HCT116 (cell line): ENCODE measurements at regions not wholly inside any gene's neighbourhood (a gene's known extent, or its start where the extent isn't known, plus 50 kb on each side); places are given as distances from the start of the nearest gene placed in this dataset.
"Not testable (repeated sequence)": the region's sequence is repeated elsewhere in the genome, so short reads cannot be mapped to it uniquely, and the experiment has no call there.

Experiments
- ATAC-seq: fragments of 200-7000 bp; cut with Tn5 transposase; 2 replicates; pipeline ENCODE4 v1.9.1; 2020; ENCODE audit warnings: mild to moderate bottlenecking, moderate library complexity
- BruUV-seq: library from RNA; stranded (reverse); fragments of 400-500 nt; replicated peaks from 2 replicates; lab custom pipeline; 2021; lab: Mats Ljungman, UMichigan
- CTCF ChIA-PET: fragments of 300-600 bp; sonication (Branson Sonifier 250); formaldehyde crosslinking; loops from one replicate; lab custom pipeline; 2021; ENCODE audit warnings: antibody characterized with exemption; lab: Charles Lee
- POLR2A ChIA-PET: fragments of 300-600, 350-600 bp; sonication (Branson Sonifier 250); formaldehyde crosslinking; loops from one replicate; lab custom pipeline; 2021; ENCODE audit warnings: antibody characterized with exemption; lab: Charles Lee
- RAD21 ChIA-PET, 2 experiments: fragments of 300-600 bp; sonication (Branson Sonifier 250); formaldehyde crosslinking; loops; one replicate each; lab custom pipeline; 2023; ENCODE audit warnings: low total read pairs in 2 of 2; ENCODE audit not compliant: uncharacterized antibody in 2 of 2, unreplicated experiment in 2 of 2, low non-redundant PET in 1 of 2; lab: Charles Lee
- DNase-seq: peaks from one replicate; pipeline ENCODE4 v3.0.0-alpha.2; 2010; ENCODE audit warnings: low read depth, low spot score
- H2AFZ ChIP-seq: fragments of 200-600 bp; shearing (Covaris generic), sonication (generic); 2 replicates; pipeline ENCODE4 v1.6.1; 2017; ENCODE audit warnings: low read depth, mixed run types, mixed read lengths, antibody characterized with exemption, low read length; ENCODE audit not compliant: poor library complexity, severe bottlenecking
- H3K27ac ChIP-seq: 2 replicates; pipeline ENCODE4 v1.5.1; 2012; ENCODE audit warnings: low read depth, low read length
- H3K27me3 ChIP-seq: fragments of 200-600 bp; sonication (generic); 2 replicates; pipeline ENCODE4 v1.6.1; 2016; ENCODE audit warnings: mixed run types, low read length, mixed read lengths; ENCODE audit not compliant: insufficient read depth
- H3K36me3 ChIP-seq, 2 experiments: fragments of 200-500 bp in 1 of 2; fragments of 200-600 bp in 1 of 2; sonication (Bioruptor generic) in 1 of 2; sonication (generic) in 1 of 2; 2 replicates each; pipeline versions ENCODE4 v1.5.1 to v1.6.1; 2014 to 2016; ENCODE audit warnings: low read length in 2 of 2, inconsistent platforms in 1 of 2, mixed read lengths in 1 of 2, mixed run types in 1 of 2; ENCODE audit not compliant: insufficient read depth in 2 of 2, control insufficient read depth in 1 of 2
- H3K4me1 ChIP-seq, 2 experiments: fragments of 200-600 bp in 1 of 2; sonication (generic) in 1 of 2; 2 replicates each; pipeline versions ENCODE4 v1.5.1 to v1.6.1; 2012 to 2017; ENCODE audit warnings: low read length in 2 of 2, inconsistent platforms in 1 of 2, mild to moderate bottlenecking in 1 of 2, mixed read lengths in 1 of 2, mixed run types in 1 of 2, moderate library complexity in 1 of 2; ENCODE audit not compliant: insufficient read depth in 2 of 2, control insufficient read depth in 1 of 2
- H3K4me2 ChIP-seq: fragments of 200-600 bp; sonication (generic); 2 replicates; pipeline ENCODE4 v1.6.1; 2017; ENCODE audit warnings: mixed run types, low read length, mixed read lengths
- H3K4me3 ChIP-seq, 2 experiments: fragments of 200-600 bp in 1 of 2; sonication (generic) in 1 of 2; replicated peaks in 1 of 2; 2 replicates each; pipeline ENCODE4 v1.5.1; 2011 to 2016; ENCODE audit warnings: low read length in 2 of 2, control low read depth in 1 of 2, low read depth in 1 of 2, mild to moderate bottlenecking in 1 of 2, mixed read lengths in 1 of 2, mixed run types in 1 of 2
- H3K79me2 ChIP-seq: fragments of 200-600 bp; sonication (generic); 2 replicates; pipeline ENCODE4 v1.6.1; 2017; ENCODE audit warnings: mild to moderate bottlenecking, mixed run types, low read length, moderate library complexity, mixed read lengths; ENCODE audit not compliant: insufficient read depth
- H3K9ac ChIP-seq: fragments of 200-600 bp; sonication (generic); 2 replicates; pipeline ENCODE4 v1.6.1; 2016; ENCODE audit warnings: low read length, mixed read lengths
- H3K9me2 ChIP-seq: fragments of 200-600 bp; sonication (generic), shearing (Covaris generic); 2 replicates; pipeline ENCODE4 v1.6.1; 2017; ENCODE audit warnings: mixed run types, mild to moderate bottlenecking, moderate library complexity; ENCODE audit not compliant: insufficient read depth
- H3K9me3 ChIP-seq, 2 experiments: fragments of 200-500 bp in 1 of 2; fragments of 200-600 bp in 1 of 2; sonication (Bioruptor generic) in 1 of 2; sonication (generic) in 1 of 2; 2 replicates each; pipeline ENCODE4 v1.6.1; 2014 to 2017; ENCODE audit warnings: low read length in 2 of 2, mixed read lengths in 2 of 2, inconsistent platforms in 1 of 2, low read depth in 1 of 2, mild to moderate bottlenecking in 1 of 2, mixed run types in 1 of 2, moderate library complexity in 1 of 2; ENCODE audit not compliant: control insufficient read depth in 1 of 2, insufficient read depth in 1 of 2
- H4K20me1 ChIP-seq: fragments of 200-600 bp; sonication (generic), shearing (Covaris generic); 2 replicates; pipeline ENCODE4 v1.6.1; 2017; ENCODE audit warnings: mixed run types, mild to moderate bottlenecking, moderate library complexity; ENCODE audit not compliant: insufficient read depth
- ATF3 ChIP-seq: IDR thresholded peaks from 2 replicates; pipeline ENCODE4 v1.6.1; 2012
- CBX3 ChIP-seq: IDR thresholded peaks from 2 replicates; pipeline ENCODE4 v1.6.1; 2012; ENCODE audit warnings: low read depth
- CEBPB ChIP-seq: IDR thresholded peaks from 2 replicates; pipeline ENCODE4 v1.6.1; 2012; ENCODE audit warnings: low read depth
- EZH2 ChIP-seq: fragments of 200-600 bp; sonication (generic); IDR thresholded peaks from 2 replicates; pipeline ENCODE4 v1.6.1; 2017; ENCODE audit warnings: antibody characterized with exemption, mixed run types
- EZH2phosphoT487 ChIP-seq: fragments of 200-600 bp; IDR thresholded peaks from 2 replicates; pipeline ENCODE4 v1.6.1; 2018; ENCODE audit warnings: antibody characterized with exemption, borderline replicate concordance
- FOSL1 ChIP-seq: IDR thresholded peaks from 2 replicates; pipeline ENCODE4 v1.6.1; 2012; ENCODE audit warnings: low read depth
- POLR2A ChIP-seq: IDR thresholded peaks from 2 replicates; pipeline ENCODE4 v1.7.0; 2011; ENCODE audit warnings: borderline replicate concordance; ENCODE audit not compliant: insufficient read depth, insufficient read length; ENCODE audit errors: extremely low read depth
- RAD21 ChIP-seq: IDR thresholded peaks from 2 replicates; pipeline ENCODE4 v1.6.1; 2012; ENCODE audit warnings: low read depth, mild to moderate bottlenecking
- REST ChIP-seq: IDR thresholded peaks from 2 replicates; pipeline ENCODE4 v1.6.1; 2012; ENCODE audit warnings: low read depth
- SP1 ChIP-seq: IDR thresholded peaks from 2 replicates; pipeline ENCODE4 v1.6.1; 2012; ENCODE audit warnings: low read depth
- SRF ChIP-seq: IDR thresholded peaks from 2 replicates; pipeline ENCODE4 v1.6.1; 2012; ENCODE audit warnings: low read depth
- TCF7L2 ChIP-seq: IDR thresholded peaks from 2 replicates; pipeline ENCODE4 v1.7.0; 2011; ENCODE audit warnings: borderline replicate concordance, inconsistent platforms; ENCODE audit not compliant: insufficient read depth, insufficient read length; ENCODE audit errors: extremely low read depth
- YY1 ChIP-seq: IDR thresholded peaks from 2 replicates; pipeline ENCODE4 v1.6.1; 2011; ENCODE audit warnings: low read length, low read depth, moderate library complexity, mild to moderate bottlenecking; ENCODE audit not compliant: insufficient replicate concordance; ENCODE audit errors: extremely low read depth
- ZBTB33 ChIP-seq: IDR thresholded peaks from 2 replicates; pipeline ENCODE4 v1.6.1; 2011; ENCODE audit warnings: mild to moderate bottlenecking, low read length, moderate library complexity; ENCODE audit not compliant: insufficient replicate concordance; ENCODE audit errors: extremely low read depth
- ZFX ChIP-seq: fragments of 450-650 bp; IDR thresholded peaks from 2 replicates; pipeline ENCODE4 v1.6.1; 2017
- intact Hi-C: fragments of 100-400 bp; cut with micrococcal nuclease; formaldehyde crosslinking; loops from 2 replicates; pipeline ENCODE4 v1.10.0; 2022

DNA sequence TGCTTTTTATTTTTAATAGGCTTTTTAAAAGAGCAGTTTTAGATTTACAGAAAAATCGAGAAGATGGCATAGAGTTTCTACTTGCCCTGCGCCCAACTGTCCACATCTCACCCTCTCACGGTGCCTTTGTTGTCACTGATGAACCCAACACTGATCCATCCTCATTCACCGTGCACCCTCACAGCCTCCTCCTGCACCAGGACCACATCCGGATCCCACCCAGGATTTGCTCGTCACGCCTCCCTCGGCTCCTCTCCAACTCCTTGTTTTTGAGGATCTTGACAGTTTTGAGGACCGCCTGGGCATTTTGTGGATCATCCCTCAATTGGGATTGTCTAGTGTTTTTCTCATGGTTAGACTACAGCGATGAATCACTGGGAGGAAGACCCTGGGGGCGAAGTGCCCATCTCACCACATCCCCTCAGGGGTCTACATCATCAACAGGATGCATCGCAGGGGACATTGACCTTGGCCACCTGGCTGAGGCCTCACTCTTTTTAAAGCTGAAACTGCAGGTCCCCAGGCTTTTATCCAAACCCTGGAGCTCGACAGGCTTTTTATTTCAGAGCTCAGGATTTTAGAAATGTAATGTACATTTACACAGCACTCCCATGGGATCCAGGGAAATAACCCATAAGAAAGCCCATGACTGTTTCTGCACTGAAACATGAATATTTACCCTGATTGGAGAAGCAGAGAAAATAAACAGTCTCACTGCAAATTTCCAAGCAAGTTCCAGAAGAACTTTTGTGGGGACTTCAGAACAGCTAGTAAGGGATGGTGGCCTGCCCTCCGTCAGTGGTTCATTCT is 71.8 kb upstream of the ZNF469 start:
- DNase-seq (no peak), ATAC-seq (no peak)
- RAD21 ChIA-PET: no interaction called here
- Histone ChIP-seq H3K4me1 (peaks cover 7 to 24% of the 10 kb centered on the region in 2 experiments), H3K9me2 (no peaks in the 10 kb centered on the region), H3K4me2 (no peak overlapping the region), H3K36me3 (no peaks in the 10 kb centered on the region), H3K27me3 (no peaks in the 10 kb centered on the region), H3K9ac (no peak overlapping the region), H3K27ac (no peak overlapping the region), H3K79me2 (no peaks in the 10 kb centered on the region), H3K4me3 (no peak overlapping the region), H2AFZ (no peak overlapping the region), H4K20me1 (no peaks in the 10 kb centered on the region), H3K9me3 (peaks cover 0 to 10% of the 10 kb centered on the region in 2 experiments; a peak in 1 of 4 replicates)
- intact Hi-C loops: no loop called here
- POLR2A ChIA-PET: no interaction called here
- TF ChIP-seq SP1 (no peak), EZH2phosphoT487 (no peak), POLR2A (no peak), TCF7L2 (no peak), YY1 (no peak), CEBPB (no peak), REST (no peak), FOSL1 (no peak), RAD21 (no peak), ZFX (no peak), ZBTB33 (no peak), CBX3 (no peak), SRF (no peak), EZH2 (no peak), ATF3 (no peak)
- BruUV-seq: no TSS peak
- CTCF ChIA-PET: no interaction called here

- POLR2A ChIA-PET, RAD21 ChIA-PET, H3K9me2 ChIP-seq, H3K27ac ChIP-seq, H4K20me1 ChIP-seq, H3K27me3 ChIP-seq, CTCF ChIA-PET, H3K79me2 ChIP-seq, H3K4me2 ChIP-seq, H3K9me3 ChIP-seq, BruUV-seq, intact Hi-C loops, H3K36me3 ChIP-seq, ATAC-seq, H2AFZ ChIP-seq, H3K4me3 ChIP-seq, DNase-seq, H3K9ac ChIP-seq: not testable (repeated sequence)
- H3K4me1 ChIP-seq: peaks cover 11 to 31% of the 10 kb centered on the region in 2 experiments
These were observed 70.9 kb upstream of the ZNF469 start for GRCh38 chr16:88311860-88312259.
